ENCODE measurements at regions not wholly inside any gene's neighbourhood (a gene's known extent, or its start where the extent isn't known, plus 50 kb on each side); places are given as distances from the start of the nearest gene placed in this dataset.
A peak's percentile ranks its signal among the peaks of the same experiment; 100 is the strongest.

DNA sequence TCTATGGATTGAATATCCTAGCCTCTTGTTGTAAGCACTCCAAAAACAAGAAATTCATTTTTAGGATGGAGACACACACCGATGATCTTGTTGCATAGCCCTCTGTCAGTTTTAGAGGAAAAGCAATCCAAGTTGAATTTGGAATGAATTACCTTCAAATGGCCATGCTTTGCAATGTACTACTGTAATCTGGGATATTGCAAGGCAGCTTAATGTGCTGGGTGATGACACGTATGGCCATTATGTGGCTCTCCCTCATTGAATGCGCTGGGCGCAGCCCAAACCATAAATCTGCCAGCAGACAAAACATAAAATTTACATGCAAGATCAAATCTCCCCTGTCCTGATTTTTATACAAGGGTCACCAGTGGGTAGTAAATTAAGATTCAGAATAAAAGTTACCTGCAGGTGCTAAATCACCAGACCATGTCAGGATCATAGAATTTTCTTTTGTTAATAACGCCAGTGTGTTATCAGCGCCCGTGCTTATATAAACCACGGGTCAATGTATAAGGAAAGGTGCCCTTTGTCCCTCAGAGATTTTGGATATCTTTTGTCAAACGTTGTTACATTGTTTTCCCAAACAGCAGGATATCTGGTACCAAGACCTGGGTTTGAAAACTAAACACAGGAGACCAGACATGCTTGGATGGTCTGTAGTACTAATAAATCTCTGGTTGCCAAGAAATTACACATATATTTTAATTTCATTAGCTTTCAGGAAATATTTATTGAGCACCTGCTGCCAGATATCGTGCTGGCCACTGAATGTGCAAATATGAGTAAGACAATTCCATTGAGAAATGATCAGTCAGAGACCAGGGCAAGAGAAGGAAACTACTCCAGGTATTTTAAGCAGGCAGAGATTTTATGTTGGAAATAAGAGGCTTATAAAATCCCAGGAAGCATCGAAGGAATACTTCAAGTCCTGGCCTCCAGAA is 237.1 kb downstream of the EBLN2 start:
- DNase-seq (ENCODE audit: low read depth), result no peak

DNA sequence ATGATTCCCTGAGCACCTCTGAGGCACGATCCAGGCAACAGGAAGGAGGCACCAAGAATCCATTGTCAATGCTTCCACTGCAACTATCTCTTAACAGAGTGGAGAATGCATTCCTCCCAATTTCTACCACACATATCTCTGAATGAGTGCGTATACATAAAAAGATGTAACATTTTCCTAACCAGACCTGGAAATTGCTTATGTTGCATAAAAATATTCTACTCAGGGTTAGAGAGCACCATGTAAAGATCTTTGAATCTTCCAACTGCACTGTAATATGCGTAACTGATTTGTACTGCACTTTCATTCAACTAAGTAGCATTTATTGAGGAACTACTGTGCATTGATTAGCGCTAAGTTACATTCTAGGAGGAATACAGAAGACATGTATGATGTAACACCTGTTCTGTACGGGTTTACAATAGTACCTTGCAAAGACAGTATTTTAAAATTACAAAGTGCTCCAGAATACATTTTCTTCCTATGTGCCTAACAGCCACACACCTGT is 237.8 kb downstream of the EBLN2 start:
- DNase-seq (ENCODE audit: low read depth), result no peak

DNA sequence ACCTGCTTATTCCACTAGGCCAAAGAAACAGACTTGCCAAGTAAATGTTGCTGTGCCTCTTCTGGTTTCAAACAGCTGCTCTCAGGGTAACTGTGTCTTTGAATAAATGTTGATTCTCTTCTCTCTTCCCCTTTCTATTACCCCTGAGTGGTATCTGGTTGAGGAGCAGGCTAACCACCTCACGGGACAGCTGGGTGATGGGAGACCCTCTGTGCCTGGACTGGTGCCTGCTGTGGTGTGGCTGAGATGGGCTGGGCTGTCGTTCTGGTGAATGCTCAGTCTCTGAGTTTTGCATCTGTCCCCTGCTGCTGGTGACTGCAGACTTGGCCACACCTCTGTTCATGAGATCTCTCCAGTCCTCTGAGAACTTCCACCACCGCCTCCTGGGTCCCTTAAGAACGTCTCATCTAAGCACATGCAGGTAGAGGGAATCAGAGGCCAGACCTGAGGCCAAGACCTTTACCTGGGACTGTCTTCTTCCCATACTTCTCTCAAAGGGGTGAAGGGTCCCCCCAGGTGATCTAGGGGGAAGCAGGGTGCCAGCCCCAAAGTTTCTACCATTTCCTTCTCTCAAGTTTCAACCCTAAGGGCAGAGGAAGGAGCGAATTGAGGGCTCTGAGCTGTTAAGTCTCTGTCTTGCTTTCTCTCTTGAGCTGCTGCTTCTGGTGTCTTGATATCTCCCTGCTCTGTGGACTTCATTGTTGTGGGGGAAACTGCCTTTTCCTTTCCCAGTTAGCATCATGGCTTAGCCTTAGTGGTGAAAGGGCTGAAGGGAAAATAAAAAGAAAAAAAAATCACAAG is 252.9 kb downstream of the EBLN2 start:
- no peak for DNase-seq (ENCODE audit: low read depth)

DNA sequence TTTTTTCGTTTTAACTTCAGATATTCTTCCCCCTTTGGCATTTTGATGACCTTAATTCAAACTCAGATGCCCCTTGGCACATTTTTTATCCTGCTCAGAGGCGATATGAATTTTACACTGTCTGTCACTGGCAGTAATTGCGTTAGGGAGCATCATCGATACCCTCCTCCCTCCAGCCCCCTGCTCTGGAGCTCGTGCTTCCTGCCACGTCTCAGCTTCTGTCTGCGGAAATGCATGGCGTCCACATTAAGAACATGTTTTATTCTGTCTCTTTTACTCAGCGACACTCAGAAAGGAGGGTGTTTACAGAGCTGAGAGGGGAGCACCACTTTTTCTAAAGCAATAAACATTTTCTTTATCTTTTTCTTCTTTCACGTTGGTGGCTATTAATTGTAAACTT is 254.2 kb downstream of the EBLN2 start:
- DNase-seq (ENCODE audit: low read depth), result no peak

DNA sequence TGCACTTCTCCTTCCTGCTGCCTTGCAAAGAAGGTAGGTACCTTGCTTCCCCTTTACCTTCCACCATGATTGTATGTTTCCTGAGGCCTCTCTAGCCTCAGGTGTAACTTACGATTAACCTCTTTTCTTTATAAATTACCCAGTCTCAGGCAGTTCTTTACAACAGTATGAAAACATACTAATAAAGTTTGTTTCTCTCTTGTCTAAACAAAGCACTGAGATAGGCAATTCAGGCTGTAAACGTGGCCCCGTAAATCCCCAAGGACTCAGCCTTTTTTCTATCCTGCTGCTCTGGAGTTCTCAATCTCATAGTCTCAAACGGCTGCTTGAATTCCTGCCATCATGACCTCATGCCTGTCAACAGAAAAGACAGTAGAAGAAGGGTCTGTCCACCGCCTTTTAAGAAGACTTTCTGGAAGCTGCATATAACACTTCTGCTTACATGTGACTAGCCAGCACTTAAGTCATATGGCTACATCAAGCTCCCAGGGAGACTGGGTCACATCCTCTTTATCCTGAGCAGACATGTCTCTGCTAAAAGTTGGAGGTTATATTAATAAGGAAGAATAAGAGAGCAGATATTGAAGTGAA is 257.8 kb downstream of the EBLN2 start:
- no peak for DNase-seq (ENCODE audit: low read depth)

DNA sequence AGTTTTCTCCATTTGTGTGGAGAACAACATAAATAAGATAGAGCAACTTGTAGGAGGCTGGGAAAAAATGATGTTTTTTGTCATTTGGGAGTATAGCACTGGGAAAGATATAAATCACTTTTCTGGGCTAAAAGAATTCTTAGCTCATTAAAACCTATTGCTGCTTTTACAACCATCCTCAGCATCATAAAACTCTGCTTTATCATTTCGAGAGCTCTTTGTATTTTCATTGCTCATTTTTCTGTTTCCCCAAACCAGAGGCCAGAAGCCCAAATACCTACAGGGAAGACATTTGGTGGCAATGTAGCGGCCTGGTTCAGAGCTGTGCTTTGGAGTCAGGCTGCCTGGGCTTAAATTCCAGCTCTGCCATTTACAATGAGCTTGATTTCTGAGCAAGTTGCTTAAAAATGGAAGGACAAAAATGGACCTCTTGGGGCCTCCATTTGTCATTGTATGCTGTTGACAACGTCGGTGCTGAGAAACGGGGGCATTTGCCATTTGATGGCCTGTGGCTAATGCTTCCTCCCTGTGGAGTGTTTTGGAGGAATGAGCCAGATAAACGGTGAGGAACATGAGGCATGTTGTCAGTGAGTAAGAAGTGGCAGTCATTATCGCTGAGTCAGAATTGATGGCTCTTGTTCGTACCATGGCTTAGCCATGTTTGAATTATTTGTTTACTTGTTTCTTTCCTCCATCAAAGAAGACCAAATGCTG is 260.0 kb downstream of the EBLN2 start:
- DNase-seq (ENCODE audit: low read depth), result no peak

DNA sequence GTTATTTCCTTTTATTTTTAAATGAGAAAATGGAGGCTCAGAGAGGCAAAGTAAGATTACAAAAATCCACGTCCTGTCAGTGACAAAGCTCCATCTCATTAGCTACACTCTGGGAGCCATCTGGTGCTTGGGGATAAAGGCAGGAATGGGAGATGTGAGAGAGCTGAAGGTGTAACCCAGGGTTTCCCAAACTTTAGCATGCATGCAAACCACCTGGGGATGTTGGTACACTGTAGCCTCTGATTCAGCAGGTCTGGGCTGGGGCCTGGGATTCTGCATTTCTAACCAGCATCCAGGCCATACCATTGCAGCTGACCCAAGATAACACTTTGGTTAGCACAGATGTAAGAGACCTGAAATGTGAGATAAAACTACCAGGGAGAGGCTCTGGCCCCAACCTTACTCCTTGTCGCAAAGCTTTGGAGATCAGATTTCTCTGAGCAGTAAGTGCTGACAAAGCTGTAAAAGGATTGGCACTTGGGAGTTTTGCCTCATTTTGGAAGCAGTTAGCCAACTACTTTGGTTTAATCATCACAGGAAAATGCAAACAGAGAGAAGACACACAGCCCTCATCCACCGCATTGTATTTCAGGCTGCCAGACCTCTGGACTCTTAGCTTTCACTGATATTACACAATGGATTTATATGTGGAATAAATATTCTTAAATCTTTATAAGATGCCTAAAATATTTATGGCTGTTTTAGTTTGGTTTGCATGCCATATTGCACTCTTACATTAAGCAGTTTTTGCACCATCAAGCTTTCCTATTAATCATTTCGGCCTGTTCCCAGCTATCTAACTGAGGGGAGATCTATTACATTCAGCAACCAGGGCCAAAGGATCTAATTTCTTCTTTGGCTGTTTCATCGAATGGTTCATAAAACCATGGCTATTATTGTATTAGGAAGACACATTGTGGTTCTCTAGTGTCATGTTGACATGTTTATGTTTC is 263.0 kb downstream of the EBLN2 start:
- peak; percentile 58 for DNase-seq (ENCODE audit: low read depth)

DNA sequence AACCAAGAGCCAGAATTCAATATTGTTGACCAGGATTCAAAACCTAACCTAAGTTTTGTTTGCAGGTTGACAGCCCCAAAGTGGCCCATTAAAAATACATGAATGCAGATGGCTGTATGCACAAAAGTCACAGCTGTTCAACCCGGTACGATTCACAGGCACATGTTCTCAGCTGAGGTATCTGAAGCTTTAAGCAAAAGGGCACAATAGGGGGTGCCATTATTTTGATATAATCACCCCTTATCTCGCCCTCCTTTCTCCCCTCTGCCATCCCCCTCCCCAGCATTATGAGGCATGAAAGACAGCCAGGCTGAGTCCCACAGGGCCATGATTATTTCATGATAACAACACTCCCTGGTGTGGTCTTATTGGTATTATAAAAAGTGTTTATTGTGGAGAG is 264.9 kb downstream of the EBLN2 start:
- DNase-seq (ENCODE audit: low read depth), result no peak

DNA sequence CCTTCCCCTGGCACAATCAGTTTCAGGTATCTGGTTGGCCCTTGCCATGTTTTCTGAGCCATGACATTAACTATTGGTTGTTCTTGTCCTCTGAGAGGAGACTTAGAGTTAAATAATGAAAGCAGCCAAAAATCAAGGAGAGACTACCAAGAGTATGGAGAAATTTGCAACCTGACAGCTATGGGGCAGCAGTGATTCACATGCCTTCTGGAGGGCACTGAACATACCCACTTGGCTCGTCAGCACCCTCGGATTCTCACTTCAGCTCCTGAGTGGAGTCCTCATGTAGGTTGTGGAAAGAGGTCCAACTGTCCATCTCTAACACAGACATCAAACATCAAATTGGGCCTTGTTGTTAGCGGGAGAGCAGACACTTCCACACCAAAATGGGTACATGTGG is 265.6 kb downstream of the EBLN2 start:
- DNase-seq (ENCODE audit: low read depth), result no peak
